ENCODE measurements at regions not wholly inside any gene's neighbourhood (a gene's known extent, or its start where the extent isn't known, plus 50 kb on each side); places are given as distances from the start of the nearest gene placed in this dataset.
"Not testable (repeated sequence)": the region's sequence is repeated elsewhere in the genome, so short reads cannot be mapped to it uniquely, and the experiment has no call there.

GRCh38 chrX:1902901-1903235, 288.0 kb downstream of the ASMT start:
- Histone ChIP-seq H3K9me3 (ENCODE audit: control insufficient read depth, insufficient read depth, low read length) (peaks cover 9% of the 10 kb centered on the region), H3K4me1 (ENCODE audit: control insufficient read depth, insufficient read depth, low read length) (no peaks in the 10 kb centered on the region), H3K4me3 (ENCODE audit: low read length) (no peak overlapping the region), H3K36me3 (ENCODE audit: control insufficient read depth, insufficient read depth, low read length) (no peaks in the 10 kb centered on the region), H3K27ac (ENCODE audit: low read length) (no peak overlapping the region), H3K27me3 (ENCODE audit: control insufficient read depth, insufficient read depth, low read length) (no peaks in the 10 kb centered on the region)
- no peak for DNase-seq
- Mint-ChIP-seq H3K36me3 (no peaks in the 10 kb centered on the region), H3K27ac (no peak overlapping the region), H3K4me3 (no peak overlapping the region), H3K9me3 (no peaks in the 10 kb centered on the region), H3K27me3 (ENCODE audit: low read depth in 2 of 2) (no peaks in the 10 kb centered on the region), H3K4me1 (no peaks in the 10 kb centered on the region)
- TF ChIP-seq, protein P1, sequence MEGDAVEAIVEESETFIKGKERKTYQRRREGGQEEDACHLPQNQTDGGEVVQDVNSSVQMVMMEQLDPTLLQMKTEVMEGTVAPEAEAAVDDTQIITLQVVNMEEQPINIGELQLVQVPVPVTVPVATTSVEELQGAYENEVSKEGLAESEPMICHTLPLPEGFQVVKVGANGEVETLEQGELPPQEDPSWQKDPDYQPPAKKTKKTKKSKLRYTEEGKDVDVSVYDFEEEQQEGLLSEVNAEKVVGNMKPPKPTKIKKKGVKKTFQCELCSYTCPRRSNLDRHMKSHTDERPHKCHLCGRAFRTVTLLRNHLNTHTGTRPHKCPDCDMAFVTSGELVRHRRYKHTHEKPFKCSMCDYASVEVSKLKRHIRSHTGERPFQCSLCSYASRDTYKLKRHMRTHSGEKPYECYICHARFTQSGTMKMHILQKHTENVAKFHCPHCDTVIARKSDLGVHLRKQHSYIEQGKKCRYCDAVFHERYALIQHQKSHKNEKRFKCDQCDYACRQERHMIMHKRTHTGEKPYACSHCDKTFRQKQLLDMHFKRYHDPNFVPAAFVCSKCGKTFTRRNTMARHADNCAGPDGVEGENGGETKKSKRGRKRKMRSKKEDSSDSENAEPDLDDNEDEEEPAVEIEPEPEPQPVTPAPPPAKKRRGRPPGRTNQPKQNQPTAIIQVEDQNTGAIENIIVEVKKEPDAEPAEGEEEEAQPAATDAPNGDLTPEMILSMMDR (IDR thresholded peaks at IDR 0.05) = no peak
- intact Hi-C loops (cut with micrococcal nuclease) = no loop called here
- WGBS (ENCODE audit: insufficient coverage) = 76% methylated on average over 7 of the region's 7 CpGs
- no peak for ATAC-seq

DNA sequence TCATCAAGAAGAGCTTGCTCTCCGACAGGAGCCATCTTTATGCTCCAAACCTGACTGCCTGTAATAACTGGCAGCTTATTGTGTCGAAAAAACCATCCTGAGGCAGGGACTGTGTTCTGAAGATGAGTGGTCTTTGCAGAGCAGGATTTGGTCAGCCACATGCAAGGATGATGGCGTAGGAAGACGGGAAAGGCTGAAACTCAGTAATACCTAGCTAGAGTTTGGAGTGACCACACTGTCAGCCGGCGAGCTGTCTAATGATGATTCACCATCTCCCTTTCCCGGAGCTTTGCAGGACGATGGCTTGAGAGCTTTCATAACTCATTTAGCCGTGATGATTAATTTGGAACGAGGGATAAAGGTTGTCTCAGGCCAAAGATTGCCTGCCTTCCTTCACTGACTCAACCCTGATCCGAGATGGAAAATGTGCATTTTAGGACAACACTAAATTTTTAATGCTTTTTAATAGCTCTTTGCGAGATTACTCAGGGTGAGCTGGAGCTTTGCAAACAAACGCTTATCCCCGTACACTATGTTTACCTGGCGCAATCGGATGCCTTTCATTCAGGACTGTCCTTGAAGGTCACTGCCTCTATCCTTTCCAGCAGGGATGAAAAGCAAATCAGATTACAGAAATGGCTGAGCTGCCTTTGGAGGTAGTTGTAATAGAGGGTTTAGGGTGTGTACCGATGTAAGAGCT, 288.5 kb downstream of the ASMT start:
- WGBS (ENCODE audit: insufficient coverage) = 89% methylated on average over 17 of the region's 17 CpGs
- no peak overlapping the region for H3K4me3 Mint-ChIP-seq

DNA sequence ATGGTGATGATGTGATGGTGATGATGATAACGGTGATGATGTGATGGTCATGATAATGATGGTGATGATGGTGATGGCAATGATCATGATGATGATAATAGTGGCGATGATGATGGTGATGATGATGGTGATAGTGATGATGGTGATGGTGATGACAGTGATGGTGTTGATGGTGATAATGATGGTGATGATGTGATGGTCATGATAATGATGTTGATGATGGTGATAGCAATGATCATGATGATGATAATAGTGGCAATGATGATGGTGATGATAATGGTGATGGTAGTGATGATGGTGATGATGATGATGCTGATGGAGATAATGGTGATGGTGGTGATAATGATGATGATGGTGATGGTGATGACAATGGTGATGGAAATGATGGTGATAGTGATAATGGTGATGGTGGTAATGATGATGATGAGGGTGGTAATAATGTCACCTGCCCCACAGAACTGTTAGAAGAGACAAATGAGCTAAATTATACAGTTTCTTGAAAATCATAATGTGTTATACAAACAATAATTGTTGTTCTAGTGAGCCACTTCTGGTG, 289.9 kb downstream of the ASMT start:
- H3K4me3 Mint-ChIP-seq = no peak overlapping the region
- Histone ChIP-seq H3K9me3 (ENCODE audit: control insufficient read depth, insufficient read depth, low read length) (peaks cover 9% of the 10 kb centered on the region), H3K36me3 (ENCODE audit: control insufficient read depth, insufficient read depth, low read length) (no peaks in the 10 kb centered on the region), H3K4me1 (ENCODE audit: control insufficient read depth, insufficient read depth, low read length) (no peaks in the 10 kb centered on the region), H3K4me3 (ENCODE audit: low read length) (no peak overlapping the region), H3K27ac (ENCODE audit: low read length) (no peak overlapping the region), H3K27me3 (ENCODE audit: control insufficient read depth, insufficient read depth, low read length) (no peaks in the 10 kb centered on the region)
- no peaks in the 10 kb centered on the region for H3K4me1 Mint-ChIP-seq
- 92% methylated on average over 2 of the region's 2 CpGs for WGBS (ENCODE audit: insufficient coverage)
- H3K36me3 Mint-ChIP-seq = no peaks in the 10 kb centered on the region
- no peaks in the 10 kb centered on the region for H3K27me3 Mint-ChIP-seq (ENCODE audit: low read depth in 2 of 2)
- TF ChIP-seq, protein P1 (IDR thresholded peaks at IDR 0.05) = no peak
- H3K9me3 Mint-ChIP-seq = no peaks in the 10 kb centered on the region
- ATAC-seq = no peak
- intact Hi-C loops (cut with micrococcal nuclease) = no loop called here
- DNase-seq = no peak
- no peak overlapping the region for H3K27ac Mint-ChIP-seq

More for the DNA sequence above, 288.5 kb downstream of the ASMT start:
- no peak overlapping the region for H3K27ac ChIP-seq (ENCODE audit: low read length)
- no peaks in the 10 kb centered on the region for H3K27me3 ChIP-seq (ENCODE audit: control insufficient read depth, insufficient read depth, low read length)
- peaks cover 9% of the 10 kb centered on the region for H3K9me3 ChIP-seq (ENCODE audit: control insufficient read depth, insufficient read depth, low read length)
- ATAC-seq (no peak), DNase-seq (no peak)
- Mint-ChIP-seq H3K27me3 (ENCODE audit: low read depth in 2 of 2) (no peaks in the 10 kb centered on the region), H3K27ac (no peak overlapping the region), H3K4me1 (no peaks in the 10 kb centered on the region), H3K9me3 (no peaks in the 10 kb centered on the region), H3K36me3 (no peaks in the 10 kb centered on the region)
- no peak overlapping the region for H3K4me3 ChIP-seq (ENCODE audit: low read length)
- no peaks in the 10 kb centered on the region for H3K4me1 ChIP-seq (ENCODE audit: control insufficient read depth, insufficient read depth, low read length)
- intact Hi-C loops (cut with micrococcal nuclease) = no loop called here
- H3K36me3 ChIP-seq (ENCODE audit: control insufficient read depth, insufficient read depth, low read length) = no peaks in the 10 kb centered on the region
- TF ChIP-seq, protein P1 (IDR thresholded peaks at IDR 0.05) = no peak

GRCh38 chrX:1906028-1906427, 291.2 kb downstream of the ASMT start:
- Mint-ChIP-seq H3K27ac (no peak overlapping the region), H3K9me3 (no peaks in the 10 kb centered on the region), H3K4me1 (no peaks in the 10 kb centered on the region), H3K36me3 (no peaks in the 10 kb centered on the region), H3K27me3 (ENCODE audit: low read depth in 2 of 2) (no peaks in the 10 kb centered on the region), H3K4me3 (no peak overlapping the region)
- DNase-seq = no peak
- Histone ChIP-seq H3K9me3 (ENCODE audit: control insufficient read depth, insufficient read depth, low read length) (peaks cover 9% of the 10 kb centered on the region), H3K36me3 (ENCODE audit: control insufficient read depth, insufficient read depth, low read length) (no peaks in the 10 kb centered on the region), H3K4me1 (ENCODE audit: control insufficient read depth, insufficient read depth, low read length) (no peaks in the 10 kb centered on the region), H3K4me3 (ENCODE audit: low read length) (no peak overlapping the region), H3K27me3 (ENCODE audit: control insufficient read depth, insufficient read depth, low read length) (no peaks in the 10 kb centered on the region), H3K27ac (ENCODE audit: low read length) (no peak overlapping the region)
- intact Hi-C loops (cut with micrococcal nuclease) = no loop called here
- TF ChIP-seq, protein P1 (IDR thresholded peaks at IDR 0.05) = no peak
- ATAC-seq = no peak

GRCh38 chrX:1908996-1909395, 294.1 kb downstream of the ASMT start:
- H3K4me1 ChIP-seq (ENCODE audit: control insufficient read depth, insufficient read depth, low read length); H3K36me3 Mint-ChIP-seq; H3K9me3 Mint-ChIP-seq; H3K27ac ChIP-seq (ENCODE audit: low read length); ATAC-seq; H3K4me1 Mint-ChIP-seq; H3K4me3 ChIP-seq (ENCODE audit: low read length); H3K27ac Mint-ChIP-seq; intact Hi-C loops (cut with micrococcal nuclease); H3K9me3 ChIP-seq (ENCODE audit: control insufficient read depth, insufficient read depth, low read length); H3K27me3 Mint-ChIP-seq (ENCODE audit: low read depth in 2 of 2); H3K27me3 ChIP-seq (ENCODE audit: control insufficient read depth, insufficient read depth, low read length); H3K4me3 Mint-ChIP-seq; H3K36me3 ChIP-seq (ENCODE audit: control insufficient read depth, insufficient read depth, low read length); DNase-seq: not testable (repeated sequence)
- 95% methylated on average over 12 of the region's 12 CpGs for WGBS (ENCODE audit: insufficient coverage)
